HepG2 (cell line): ENCODE measurements at regions not wholly inside any gene's neighbourhood (a gene's known extent, or its start where the extent isn't known, plus 50 kb on each side); places are given as distances from the start of the nearest gene placed in this dataset.
A peak's percentile ranks its signal among the peaks of the same experiment; 100 is the strongest.

Source experiments
- KDM1A ChIP-seq: IDR thresholded peaks from 2 replicates; pipeline ENCODE4 v1.6.1; 2016; ENCODE audit warnings: missing compliant biosample characterization
- STAT6 ChIP-seq: sonication (generic); formaldehyde crosslinking; IDR thresholded peaks from 2 replicates; pipeline ENCODE4 v1.4.0; 2020; ENCODE audit warnings: missing genetic modification reagents, mild to moderate bottlenecking, borderline replicate concordance

DNA sequence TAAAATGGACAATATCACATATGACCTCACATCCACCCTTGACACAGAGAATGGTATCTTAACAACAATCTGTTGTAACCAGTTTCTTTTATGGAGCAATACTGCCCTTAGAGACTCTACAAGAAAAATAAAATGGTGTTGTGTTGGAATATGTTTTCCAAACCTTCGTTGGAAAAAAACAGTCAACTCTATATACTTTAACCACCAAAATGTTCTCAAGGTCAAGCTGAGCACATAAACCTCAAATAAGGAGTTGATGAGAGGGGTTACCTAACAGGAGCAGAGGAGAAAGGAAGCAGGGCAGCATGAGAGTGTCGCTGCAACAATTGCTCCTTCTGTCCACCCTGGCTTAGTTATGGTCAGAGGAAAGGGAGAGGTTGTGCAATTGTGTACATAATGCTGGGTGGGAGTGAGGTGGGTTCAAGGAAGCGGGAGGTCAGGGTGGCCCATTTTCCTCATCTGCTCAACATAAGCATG lies 179.2 kb upstream of the BMP4 start:
- TF ChIP-seq KDM1A (CRISPR knock-in tag) (0 out of 2 replicates have a peak, but pooled peaks have one; percentile 68), STAT6 (no peak)
